ENCODE measurements at regions not wholly inside any gene's neighbourhood (a gene's known extent, or its start where the extent isn't known, plus 50 kb on each side); places are given as distances from the start of the nearest gene placed in this dataset.
"Not testable (repeated sequence)": the region's sequence is repeated elsewhere in the genome, so short reads cannot be mapped to it uniquely, and the experiment has no call there.

DNA sequence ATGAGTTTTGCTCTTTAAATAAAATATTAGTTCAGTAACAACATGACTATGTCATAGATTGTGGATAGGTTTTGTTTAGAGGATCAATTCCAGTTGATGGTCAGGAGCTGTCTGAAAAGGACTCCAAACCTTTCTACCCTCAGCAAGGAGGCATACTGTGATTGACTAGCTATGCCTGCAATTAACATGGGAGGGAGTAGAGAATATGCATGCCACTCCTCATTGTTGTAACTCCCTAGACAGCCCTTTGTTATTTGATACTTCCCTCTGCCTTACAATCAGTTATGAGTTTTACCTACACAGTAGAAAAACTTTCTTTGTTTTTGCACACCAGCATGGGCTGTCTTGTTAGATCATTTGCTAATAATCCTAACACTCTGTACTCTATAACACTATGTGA is 1418.5 kb downstream of the KHDRBS2 start:
- no peak for DNase-seq (ENCODE audit: low spot score)
- CTCF ChIA-PET = no interaction called here
- POLR2A ChIA-PET (ENCODE audit: low non-redundant PET) = no interaction called here
- TF ChIP-seq, protein P1, sequence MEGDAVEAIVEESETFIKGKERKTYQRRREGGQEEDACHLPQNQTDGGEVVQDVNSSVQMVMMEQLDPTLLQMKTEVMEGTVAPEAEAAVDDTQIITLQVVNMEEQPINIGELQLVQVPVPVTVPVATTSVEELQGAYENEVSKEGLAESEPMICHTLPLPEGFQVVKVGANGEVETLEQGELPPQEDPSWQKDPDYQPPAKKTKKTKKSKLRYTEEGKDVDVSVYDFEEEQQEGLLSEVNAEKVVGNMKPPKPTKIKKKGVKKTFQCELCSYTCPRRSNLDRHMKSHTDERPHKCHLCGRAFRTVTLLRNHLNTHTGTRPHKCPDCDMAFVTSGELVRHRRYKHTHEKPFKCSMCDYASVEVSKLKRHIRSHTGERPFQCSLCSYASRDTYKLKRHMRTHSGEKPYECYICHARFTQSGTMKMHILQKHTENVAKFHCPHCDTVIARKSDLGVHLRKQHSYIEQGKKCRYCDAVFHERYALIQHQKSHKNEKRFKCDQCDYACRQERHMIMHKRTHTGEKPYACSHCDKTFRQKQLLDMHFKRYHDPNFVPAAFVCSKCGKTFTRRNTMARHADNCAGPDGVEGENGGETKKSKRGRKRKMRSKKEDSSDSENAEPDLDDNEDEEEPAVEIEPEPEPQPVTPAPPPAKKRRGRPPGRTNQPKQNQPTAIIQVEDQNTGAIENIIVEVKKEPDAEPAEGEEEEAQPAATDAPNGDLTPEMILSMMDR (conservative IDR thresholded peaks at IDR 0.05; ENCODE audit: low read depth) = no peak
- no peak overlapping the region for H3K27ac ChIP-seq

DNA sequence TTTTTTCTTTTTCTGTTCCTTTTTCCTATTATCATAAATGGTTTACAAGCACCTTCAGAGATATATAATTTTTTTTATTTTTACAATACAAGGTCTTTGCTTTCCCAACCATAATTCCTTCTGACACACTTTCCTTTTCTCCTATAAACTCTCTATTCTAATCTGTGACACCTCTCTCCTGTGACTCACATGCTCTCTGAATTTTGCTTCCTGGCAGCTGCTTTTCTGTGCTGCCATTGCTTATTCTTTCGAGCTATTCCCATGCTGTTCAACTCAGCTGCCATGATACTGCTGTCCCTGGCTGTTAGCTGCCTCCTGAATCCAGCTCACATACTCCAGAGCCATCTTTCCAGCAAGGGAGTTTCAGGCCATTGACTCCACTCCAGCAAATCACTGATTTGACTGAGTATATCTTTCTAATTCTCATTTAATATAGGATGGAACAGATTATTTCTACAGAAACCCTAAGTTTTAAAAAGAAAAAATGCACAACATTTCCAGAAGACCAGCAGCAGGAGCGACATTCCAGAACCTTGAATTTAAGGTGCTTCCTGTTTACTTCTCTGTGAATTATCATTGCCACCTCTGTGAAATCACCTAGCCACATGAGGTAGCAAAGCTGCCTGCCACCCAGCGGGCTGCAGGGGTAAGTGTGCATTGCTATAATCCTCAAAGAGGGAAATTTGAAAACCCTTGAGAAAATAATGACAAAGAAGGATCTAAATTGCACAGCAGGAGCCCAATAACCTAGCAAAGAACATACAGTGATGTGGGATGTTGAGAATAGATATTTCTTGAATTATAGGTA is 1442.6 kb downstream of the KHDRBS2 start:
- DNase-seq (ENCODE audit: low spot score); H3K27ac ChIP-seq; POLR2A ChIA-PET (ENCODE audit: low non-redundant PET); CTCF ChIA-PET: not testable (repeated sequence)

DNA sequence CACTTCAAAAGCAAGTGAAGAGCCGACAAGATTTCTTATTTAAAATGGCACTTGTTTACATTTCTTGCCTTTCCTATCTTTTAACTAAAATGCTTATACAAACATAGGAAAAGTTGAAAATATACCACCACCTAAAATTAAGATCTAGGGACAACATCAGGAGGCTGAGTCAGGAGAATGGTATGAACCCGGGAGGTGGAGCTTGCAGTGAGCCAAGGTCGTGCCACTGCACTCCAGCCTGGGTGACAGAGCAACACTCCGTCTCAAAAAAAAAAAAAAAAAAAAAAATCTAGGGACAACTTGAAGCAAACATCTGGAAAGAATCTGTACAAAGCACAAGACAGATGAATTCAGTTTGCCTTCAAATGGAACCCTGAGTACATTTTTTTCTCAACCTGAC is 1455.3 kb downstream of the KHDRBS2 start:
- POLR2A ChIA-PET (ENCODE audit: low non-redundant PET); CTCF ChIA-PET; H3K27ac ChIP-seq: not testable (repeated sequence)

DNA sequence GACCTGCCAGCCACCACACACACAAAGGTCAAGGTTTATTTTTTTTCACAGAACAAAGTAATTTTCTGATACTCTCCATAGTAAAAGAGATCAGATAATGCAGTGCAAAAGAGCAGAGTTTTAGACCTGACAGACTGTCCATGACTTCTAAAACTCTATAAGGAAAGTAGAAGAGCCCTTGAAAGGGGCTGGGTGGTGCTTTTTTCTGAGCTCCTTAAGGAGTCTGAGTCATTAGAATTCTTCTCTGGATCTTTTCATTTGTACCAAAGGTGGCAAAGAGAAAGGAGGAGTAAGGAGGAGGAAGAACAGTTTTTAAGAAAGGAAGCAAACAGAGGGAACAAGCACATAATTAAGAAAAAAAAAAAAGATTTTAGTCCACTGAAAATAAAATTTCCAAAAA is 1463.4 kb downstream of the KHDRBS2 start:
- POLR2A ChIA-PET (ENCODE audit: low non-redundant PET); DNase-seq (ENCODE audit: low spot score); CTCF ChIA-PET; H3K27ac ChIP-seq: not testable (repeated sequence)

More for the DNA sequence above, 1455.3 kb downstream of the KHDRBS2 start:
- not testable (repeated sequence) for DNase-seq (ENCODE audit: low spot score)

DNA sequence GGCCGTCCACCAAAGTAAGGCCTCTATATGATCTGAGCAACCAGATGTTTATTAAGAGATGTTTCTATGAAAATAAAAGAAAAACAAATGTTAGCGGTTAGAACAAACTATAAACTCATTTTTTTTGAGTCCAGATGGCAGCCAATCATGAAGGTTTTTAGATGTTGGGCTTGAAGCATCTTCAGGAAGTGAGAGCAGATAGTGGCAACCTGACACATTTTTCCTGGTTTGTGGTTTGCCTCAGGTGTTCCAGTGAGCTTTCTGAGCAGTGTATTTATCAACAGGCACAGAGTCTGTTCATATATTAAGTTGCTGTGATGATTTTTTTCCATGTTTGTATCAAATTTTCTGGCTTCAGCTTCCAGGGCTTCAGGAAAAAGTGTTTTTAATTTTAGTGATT is 1468.0 kb downstream of the KHDRBS2 start:
- H3K27ac ChIP-seq; POLR2A ChIA-PET (ENCODE audit: low non-redundant PET); CTCF ChIA-PET; DNase-seq (ENCODE audit: low spot score): not testable (repeated sequence)

DNA sequence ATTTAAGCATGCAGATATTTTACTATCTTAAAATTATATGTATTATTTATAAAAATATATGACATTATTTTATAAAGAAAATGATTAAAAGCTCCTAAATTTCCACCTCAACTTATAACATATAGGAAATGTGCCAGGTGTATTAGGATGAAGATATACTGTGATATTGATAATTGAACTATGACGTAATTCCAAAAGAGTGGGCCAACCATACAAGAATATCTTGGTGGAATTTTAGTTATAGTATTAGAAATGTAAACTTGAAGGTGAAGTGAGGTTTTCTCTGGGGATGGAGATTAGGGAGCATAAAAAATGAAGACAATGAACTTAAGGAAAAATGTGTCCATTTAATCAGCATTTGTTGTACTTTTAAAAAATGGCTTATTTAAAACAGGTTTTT is 1471.2 kb downstream of the KHDRBS2 start:
- CTCF ChIA-PET; POLR2A ChIA-PET (ENCODE audit: low non-redundant PET): not testable (repeated sequence)

DNA sequence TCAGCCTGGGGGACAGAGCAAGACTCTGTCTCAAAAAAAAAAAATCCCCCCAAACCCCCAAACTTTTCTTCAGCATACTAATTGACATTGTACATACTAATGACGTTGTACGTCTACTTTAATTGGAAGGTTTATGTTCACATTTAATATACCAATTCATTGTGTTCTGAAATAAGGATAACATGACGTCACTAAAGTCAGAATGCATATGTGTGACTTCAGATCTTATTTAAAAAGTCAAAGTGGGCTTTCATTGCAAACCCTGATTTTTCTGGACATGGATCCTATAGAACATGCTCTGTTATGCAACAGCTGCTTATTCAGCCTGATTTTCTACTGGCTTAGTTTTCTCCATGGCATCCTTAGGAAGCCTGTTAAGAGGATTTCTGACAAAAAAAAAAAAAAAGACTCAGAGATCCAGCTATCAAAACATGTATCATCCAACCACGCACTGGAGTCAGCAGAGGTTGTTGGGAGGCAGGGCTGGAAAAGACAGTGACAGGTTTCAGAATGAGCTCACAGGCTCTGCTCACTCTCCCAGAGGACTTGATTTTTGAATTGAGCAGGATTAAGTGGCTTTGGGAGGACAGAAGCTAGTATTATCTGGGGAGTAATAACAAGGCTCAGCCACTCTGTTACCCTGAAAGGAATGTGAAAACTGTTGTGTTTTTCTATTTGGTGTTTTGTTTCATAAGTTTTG is 1472.0 kb downstream of the KHDRBS2 start:
- POLR2A ChIA-PET (ENCODE audit: low non-redundant PET); CTCF ChIA-PET; H3K27ac ChIP-seq; DNase-seq (ENCODE audit: low spot score): not testable (repeated sequence)

More for the DNA sequence above, 1471.2 kb downstream of the KHDRBS2 start:
- not testable (repeated sequence) for H3K27ac ChIP-seq; DNase-seq (ENCODE audit: low spot score)

DNA sequence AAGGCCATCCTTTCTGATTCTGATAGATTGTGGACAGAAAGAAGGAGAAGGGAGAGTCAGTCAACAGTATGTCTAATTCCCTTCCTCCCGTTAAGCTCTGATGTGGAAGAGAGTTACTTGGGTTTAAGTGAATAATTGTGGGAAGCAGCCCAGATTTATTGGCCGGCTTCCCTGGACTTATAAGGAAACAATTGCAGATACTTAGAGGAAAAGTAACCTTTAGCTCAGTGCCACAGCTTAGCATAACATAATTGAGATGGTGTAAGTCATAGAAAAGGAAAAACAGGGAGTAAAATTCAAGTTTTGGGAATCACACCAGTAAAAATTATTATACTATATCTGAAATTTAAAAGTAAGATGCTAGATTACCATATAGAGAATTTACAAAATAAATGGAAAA is 1475.8 kb downstream of the KHDRBS2 start:
- CTCF ChIA-PET; POLR2A ChIA-PET (ENCODE audit: low non-redundant PET): not testable (repeated sequence)

DNA sequence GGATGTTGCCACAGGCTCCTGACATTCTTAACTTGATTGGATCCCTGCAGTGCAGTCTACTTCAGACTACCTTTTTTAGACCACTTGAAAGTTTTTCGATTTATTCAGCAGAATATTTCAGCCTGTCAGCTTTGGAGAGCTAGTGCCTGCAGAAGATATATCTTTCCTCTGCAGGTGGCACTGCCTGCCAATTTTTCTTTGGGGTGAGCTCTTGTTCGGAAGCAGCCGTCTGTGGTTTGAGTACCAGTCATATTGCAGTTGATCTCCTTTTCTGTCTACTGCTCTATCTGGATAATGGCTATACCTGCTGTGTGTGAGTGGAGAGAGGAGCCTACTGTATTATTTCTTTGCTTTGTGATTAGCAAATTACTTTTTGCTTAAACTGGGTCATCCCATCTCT is 1486.9 kb downstream of the KHDRBS2 start:
- H3K27ac ChIP-seq; POLR2A ChIA-PET (ENCODE audit: low non-redundant PET); CTCF ChIA-PET; DNase-seq (ENCODE audit: low spot score): not testable (repeated sequence)

More for the DNA sequence above, 1475.8 kb downstream of the KHDRBS2 start:
- not testable (repeated sequence) for H3K27ac ChIP-seq; DNase-seq (ENCODE audit: low spot score)

DNA sequence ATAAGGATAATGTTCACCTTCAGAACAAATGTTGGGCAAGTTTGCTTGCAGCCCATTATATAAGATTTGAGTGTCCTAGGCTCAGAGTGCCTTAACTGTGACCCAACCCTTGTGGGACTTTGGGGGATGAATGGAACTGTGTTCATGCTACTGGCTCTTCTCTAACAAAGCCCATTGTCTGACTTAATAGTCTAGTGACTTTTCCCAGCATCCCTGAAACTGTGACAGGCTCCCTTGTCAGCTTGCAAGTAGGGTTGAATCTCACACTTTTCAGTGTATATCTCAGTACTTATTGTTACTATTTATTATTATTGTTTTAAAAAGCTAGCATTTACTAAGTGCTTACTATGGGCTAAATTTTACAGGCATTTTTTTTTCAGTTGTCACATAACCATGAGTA is 1488.2 kb downstream of the KHDRBS2 start:
- POLR2A ChIA-PET (ENCODE audit: low non-redundant PET); CTCF ChIA-PET; H3K27ac ChIP-seq; DNase-seq (ENCODE audit: low spot score): not testable (repeated sequence)

DNA sequence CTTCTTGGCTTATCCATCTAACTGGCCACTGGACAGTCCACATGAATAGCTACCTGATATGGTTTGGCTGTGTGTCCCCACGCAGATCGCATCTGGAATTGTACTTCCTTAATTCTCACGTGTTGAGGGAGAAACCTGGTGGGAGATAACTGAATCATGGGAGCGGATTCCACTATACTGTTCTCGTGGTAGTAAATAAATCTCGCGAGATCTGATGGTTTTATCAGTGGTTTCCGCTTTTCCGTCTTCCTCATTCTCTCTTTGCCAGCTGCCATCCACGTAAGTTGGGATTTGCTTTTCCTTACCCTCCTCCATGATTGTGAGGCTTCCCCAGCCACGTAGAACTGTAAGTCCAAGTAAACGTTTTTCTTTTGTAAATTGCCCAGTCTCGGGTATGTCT is 1496.4 kb downstream of the KHDRBS2 start:
- H3K27ac ChIP-seq; POLR2A ChIA-PET (ENCODE audit: low non-redundant PET); DNase-seq (ENCODE audit: low spot score); CTCF ChIA-PET: not testable (repeated sequence)

DNA sequence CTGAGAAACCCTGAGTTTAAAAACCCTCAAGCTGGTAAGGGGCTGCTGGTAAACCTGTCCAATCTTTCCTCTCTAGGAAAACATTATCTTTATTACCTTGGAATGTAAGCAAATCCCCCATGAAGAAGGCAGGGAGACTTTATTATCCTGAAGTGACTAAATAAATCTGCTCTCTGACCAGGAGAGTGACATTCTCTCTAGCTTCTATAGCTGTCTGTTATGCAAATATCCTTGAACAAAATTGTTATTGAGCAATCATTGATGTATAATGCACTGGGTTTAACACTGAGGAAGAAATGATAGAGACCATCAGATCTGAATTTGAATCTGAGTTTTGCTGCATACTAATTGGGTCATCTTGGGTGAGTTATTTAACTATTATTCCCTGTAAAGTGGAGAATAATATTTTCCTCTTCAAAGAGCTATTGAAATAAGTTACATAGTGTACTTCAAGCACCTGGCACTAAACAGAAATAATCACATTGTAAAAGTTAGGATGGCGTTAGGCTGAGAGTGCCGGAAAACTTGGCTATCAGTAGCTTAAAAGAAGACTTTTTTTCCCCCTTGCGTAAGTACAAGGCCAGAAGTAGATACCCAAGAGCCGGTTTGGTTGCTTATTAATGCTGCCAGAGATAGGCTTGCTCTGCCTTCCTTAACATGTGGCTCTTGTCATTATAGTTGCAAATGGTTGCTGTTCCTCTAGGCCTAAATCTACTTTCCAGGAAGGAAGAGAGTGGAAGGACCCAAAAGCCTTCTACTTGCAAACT is 1503.1 kb downstream of the KHDRBS2 start:
- CTCF ChIA-PET; H3K27ac ChIP-seq; POLR2A ChIA-PET (ENCODE audit: low non-redundant PET); DNase-seq (ENCODE audit: low spot score): not testable (repeated sequence)

DNA sequence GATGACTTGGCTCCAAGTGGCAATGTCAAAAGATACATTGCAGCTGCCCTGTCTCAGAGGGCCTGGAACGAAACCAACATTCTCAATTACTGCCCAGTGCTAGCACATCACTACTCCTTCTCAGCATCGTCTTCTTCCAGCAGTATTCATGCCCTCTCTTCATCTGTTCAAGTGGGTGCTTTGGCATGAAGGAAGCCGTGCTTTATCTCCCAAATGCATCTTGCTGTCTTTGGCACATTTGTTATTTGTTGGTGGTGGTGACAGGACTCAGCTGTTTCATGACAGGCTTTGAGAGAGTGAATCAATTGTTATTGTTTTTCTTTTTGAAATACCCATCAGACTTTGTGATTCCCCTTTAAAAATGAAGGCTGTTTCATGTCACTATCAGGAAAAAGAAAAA is 1506.4 kb downstream of the KHDRBS2 start:
- DNase-seq (ENCODE audit: low spot score); H3K27ac ChIP-seq; POLR2A ChIA-PET (ENCODE audit: low non-redundant PET); CTCF ChIA-PET: not testable (repeated sequence)

DNA sequence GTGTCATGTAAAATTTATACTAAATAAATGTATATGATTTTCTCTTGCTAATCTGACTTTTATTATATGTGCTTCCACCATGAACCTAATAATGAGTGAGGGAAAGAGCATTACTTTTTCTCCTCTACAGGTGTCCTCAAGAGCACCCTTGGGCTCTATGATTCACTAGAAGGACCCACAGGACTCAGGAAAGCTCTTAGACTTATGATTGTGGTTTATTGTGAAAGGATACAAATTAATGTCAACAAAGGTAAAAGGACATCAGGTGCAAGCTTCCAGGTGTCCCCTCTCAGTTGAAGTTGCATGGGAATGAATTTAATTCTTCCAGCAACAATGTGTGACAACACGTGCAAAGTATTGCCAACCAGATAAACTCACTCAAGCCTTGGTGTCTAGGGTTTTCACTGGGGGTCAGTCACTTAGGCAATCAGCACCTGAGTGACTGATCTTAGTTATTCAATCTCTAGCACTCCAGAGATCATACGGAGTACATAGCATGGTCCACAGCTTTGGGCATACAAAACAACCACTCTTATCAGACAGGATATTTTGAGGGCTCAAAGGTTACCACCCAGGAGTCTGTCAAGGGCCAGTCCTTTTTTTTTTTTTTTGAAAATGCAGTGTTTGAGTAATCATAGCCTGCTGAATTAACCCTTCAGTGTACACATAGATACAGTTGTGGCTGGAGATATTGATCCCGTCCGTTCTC is 1518.1 kb downstream of the KHDRBS2 start:
- POLR2A ChIA-PET (ENCODE audit: low non-redundant PET); CTCF ChIA-PET; H3K27ac ChIP-seq; DNase-seq (ENCODE audit: low spot score): not testable (repeated sequence)

DNA sequence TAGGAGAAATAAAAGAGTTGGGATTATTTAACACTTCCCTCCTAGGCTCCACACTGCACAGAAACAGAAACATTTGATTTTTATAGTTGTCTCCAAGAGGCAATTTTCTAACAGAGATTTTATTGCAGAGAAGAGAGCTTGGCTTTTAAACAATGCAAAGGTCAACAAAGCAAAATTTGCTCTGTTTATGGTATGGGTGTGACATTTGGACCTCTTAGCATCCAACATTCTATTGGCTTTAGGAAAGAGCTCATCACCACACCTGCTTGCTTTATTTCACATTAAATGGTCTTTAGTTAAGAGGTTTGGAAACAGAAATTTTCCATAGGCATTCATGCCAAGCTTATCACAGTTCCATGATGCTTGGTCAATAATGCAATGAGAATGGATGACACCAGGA is 1520.7 kb downstream of the KHDRBS2 start:
- H3K27ac ChIP-seq; POLR2A ChIA-PET (ENCODE audit: low non-redundant PET); CTCF ChIA-PET; DNase-seq (ENCODE audit: low spot score): not testable (repeated sequence)
